H1 (cell line): ENCODE measurements at regions not wholly inside any gene's neighbourhood (a gene's known extent, or its start where the extent isn't known, plus 50 kb on each side); places are given as distances from the start of the nearest gene placed in this dataset.

ENCODE experiments used
- CTCF ChIA-PET: fragments of 300-600 bp; sonication (Branson Sonifier 250); formaldehyde crosslinking; loops from one replicate; lab custom pipeline; 2021; ENCODE audit not compliant: partially characterized antibody; lab: Charles Lee
- POLR2A ChIA-PET: fragments of 300-600 bp; sonication (Branson Sonifier 250); formaldehyde crosslinking; loops from one replicate; lab custom pipeline; 2021; ENCODE audit warnings: inconsistent platforms; ENCODE audit not compliant: partially characterized antibody; lab: Charles Lee
- DNase-seq, 2 experiments: peaks; one replicate each; pipeline versions ENCODE4 v3.0.0 to v3.0.0-alpha.2; 2010 to 2022; ENCODE audit warnings: low spot score in 2 of 2, low read depth in 1 of 2, mixed read lengths in 1 of 2
- FAIRE-seq: peaks from 2 replicates; lab custom pipeline; 2011; peaks lifted over from hg19 to GRCh38; lab: Jason Lieb, UNC
- H2AFZ ChIP-seq: 2 replicates; pipeline ENCODE4 v1.8.1; 2012; ENCODE audit warnings: low read length, inconsistent platforms
- H2AK5ac ChIP-seq: 2 replicates; pipeline ENCODE4 v1.6.1; 2013; ENCODE audit warnings: low read depth, low read length
- H2BK120ac ChIP-seq: replicated peaks from 2 replicates; pipeline ENCODE3; 2013; ENCODE audit warnings: low read depth, low read length, inconsistent platforms
- H2BK12ac ChIP-seq: 2 replicates; pipeline ENCODE4 v1.6.1; 2013; ENCODE audit warnings: low read depth, low read length
- H2BK15ac ChIP-seq: 2 replicates; pipeline ENCODE4 v1.6.1; 2013; ENCODE audit warnings: low read length
- H2BK20ac ChIP-seq: 2 replicates; pipeline ENCODE4 v1.6.1; 2013; ENCODE audit warnings: low read length
- H2BK5ac ChIP-seq: 2 replicates; pipeline ENCODE4 v1.6.1; 2013; ENCODE audit warnings: low read depth, low read length
- H3K14ac ChIP-seq: 2 replicates; pipeline ENCODE4 v1.6.1; 2013; ENCODE audit warnings: inconsistent platforms; ENCODE audit not compliant: insufficient read length
- H3K18ac ChIP-seq: 2 replicates; pipeline ENCODE4 v1.6.1; 2013; ENCODE audit warnings: low read length; ENCODE audit errors: extremely low read depth
- H3K23ac ChIP-seq: 2 replicates; pipeline ENCODE4 v1.6.1; 2013; ENCODE audit warnings: inconsistent platforms; ENCODE audit not compliant: insufficient read length
- H3K23me2 ChIP-seq: 2 replicates; pipeline ENCODE4 v1.6.1; 2013; ENCODE audit warnings: low read depth, low read length
- H3K27ac ChIP-seq: 2 replicates; pipeline ENCODE4 v1.6.1; 2011; ENCODE audit warnings: low read depth, low read length, inconsistent platforms
- H3K27me3 ChIP-seq, 4 experiments: replicated peaks in 1 of 4; 1 replicate in 1 of 4; 2 replicates in 3 of 4; pipeline versions ENCODE4 v1.6.1 to v1.8.1; 2011 to 2013; ENCODE audit warnings: low read length in 3 of 4, mild to moderate bottlenecking in 3 of 4, inconsistent platforms in 2 of 4, mixed read lengths in 2 of 4, moderate library complexity in 1 of 4; ENCODE audit not compliant: control insufficient read depth in 3 of 4, insufficient read depth in 3 of 4; ENCODE audit errors: extremely low read depth in 1 of 4
- H3K36me3 ChIP-seq, 4 experiments: 2 replicates each; pipeline versions ENCODE4 v1.6.1 to v1.8.1; 2011 to 2013; ENCODE audit warnings: mild to moderate bottlenecking in 4 of 4, low read length in 3 of 4, moderate library complexity in 2 of 4, control low read depth in 1 of 4, inconsistent platforms in 1 of 4; ENCODE audit not compliant: insufficient read depth in 4 of 4, control insufficient read depth in 2 of 4
- H3K4ac ChIP-seq: replicated peaks from 2 replicates; pipeline ENCODE3; 2013; ENCODE audit warnings: low read length, low read depth, mixed read lengths, inconsistent platforms; ENCODE audit not compliant: insufficient read length
- H3K4me1 ChIP-seq, 4 experiments: replicated peaks in 1 of 4; 1 replicate in 1 of 4; 2 replicates in 3 of 4; pipeline versions ENCODE4 v1.6.1 to v1.8.1; 2011 to 2013; ENCODE audit warnings: low read length in 3 of 4, inconsistent platforms in 2 of 4, mixed read lengths in 1 of 4; ENCODE audit not compliant: insufficient read depth in 4 of 4, control insufficient read depth in 3 of 4
- H3K4me2 ChIP-seq, 2 experiments: 2 replicates each; pipeline versions ENCODE4 v1.6.1 to v1.8.1; 2011 to 2013; ENCODE audit warnings: low read depth in 2 of 2, low read length in 2 of 2, control low read depth in 1 of 2, inconsistent platforms in 1 of 2, mild to moderate bottlenecking in 1 of 2; ENCODE audit not compliant: insufficient read depth in 1 of 2
- H3K4me3 ChIP-seq, 4 experiments: fragments of 200-600, 300-600 bp in 1 of 4; sonication (generic), shearing (Covaris generic), sonication (Bioruptor Twin) in 1 of 4; 2 replicates each; pipeline versions ENCODE4 v1.5.1 to v1.8.1; 2011 to 2016; ENCODE audit warnings: low read length in 4 of 4, low read depth in 3 of 4, control low read depth in 2 of 4, inconsistent platforms in 2 of 4, mild to moderate bottlenecking in 2 of 4, mixed read lengths in 1 of 4, moderate library complexity in 1 of 4; ENCODE audit not compliant: insufficient read depth in 2 of 4; ENCODE audit errors: extremely low read depth in 1 of 4
- H3K56ac ChIP-seq: replicated peaks from 2 replicates; pipeline ENCODE3; 2013; ENCODE audit warnings: low read depth, mild to moderate bottlenecking, mixed read lengths, low read length, inconsistent platforms; ENCODE audit not compliant: insufficient read length
- H3K79me1 ChIP-seq: 2 replicates; pipeline ENCODE4 v1.6.1; 2013; ENCODE audit warnings: low read depth, low read length, control low read depth
- H3K79me2 ChIP-seq, 2 experiments: 2 replicates each; pipeline versions ENCODE4 v1.6.1 to v1.8.1; 2012 to 2013; ENCODE audit warnings: low read length in 2 of 2, mild to moderate bottlenecking in 2 of 2, inconsistent platforms in 1 of 2; ENCODE audit not compliant: insufficient read depth in 2 of 2, control insufficient read depth in 1 of 2
- H3K9ac ChIP-seq, 4 experiments: replicated peaks in 1 of 4; 1 replicate in 1 of 4; 2 replicates in 3 of 4; pipeline versions ENCODE4 v1.6.1 to v1.8.1; 2011 to 2013; ENCODE audit warnings: low read depth in 3 of 4, low read length in 3 of 4, control low read depth in 2 of 4, mild to moderate bottlenecking in 2 of 4, moderate library complexity in 2 of 4, inconsistent platforms in 1 of 4; ENCODE audit errors: extremely low read depth in 1 of 4
- H3K9me3 ChIP-seq, 2 experiments: 2 replicates each; pipeline versions ENCODE4 v1.6.1 to v1.8.1; 2012 to 2013; ENCODE audit warnings: mild to moderate bottlenecking in 2 of 2, moderate library complexity in 2 of 2, control low read depth in 1 of 2, inconsistent platforms in 1 of 2, low read depth in 1 of 2, low read length in 1 of 2, mixed read lengths in 1 of 2; ENCODE audit not compliant: insufficient read depth in 2 of 2
- H4K20me1 ChIP-seq, 2 experiments: replicated peaks in 1 of 2; 2 replicates each; pipeline versions ENCODE3 to v1.8.1; 2011 to 2013; ENCODE audit warnings: inconsistent platforms in 2 of 2, low read length in 2 of 2, mild to moderate bottlenecking in 1 of 2; ENCODE audit not compliant: insufficient read depth in 2 of 2, control insufficient read depth in 1 of 2
- H4K5ac ChIP-seq: 2 replicates; pipeline ENCODE4 v1.6.1; 2013; ENCODE audit warnings: low read length, low read depth, mixed read lengths, inconsistent platforms; ENCODE audit not compliant: insufficient read length
- H4K8ac ChIP-seq: 2 replicates; pipeline ENCODE4 v1.8.0; 2013; ENCODE audit warnings: mild to moderate bottlenecking, moderate library complexity, low read length, inconsistent platforms; ENCODE audit not compliant: insufficient read depth; ENCODE audit errors: extremely low read depth
- H4K91ac ChIP-seq: replicated peaks from 2 replicates; pipeline ENCODE3; 2013; ENCODE audit warnings: low read length, mixed read lengths, inconsistent platforms; ENCODE audit not compliant: insufficient read length
- ASH2L ChIP-seq: fragments of 200-600, 300-600 bp; sonication (generic); IDR thresholded peaks from one replicate; pipeline ENCODE4 v1.7.1; 2017; ENCODE audit warnings: low read length
- BRCA1 ChIP-seq: IDR thresholded peaks from 2 replicates; pipeline ENCODE4 v1.6.1; 2012; ENCODE audit warnings: low read depth, low read length, improper control_type of control experiment
- CBX8 ChIP-seq: fragments of 300-800, 300-1000 bp; sonication (generic); IDR thresholded peaks from 2 replicates; pipeline ENCODE4 v1.7.1; 2016; ENCODE audit warnings: low read depth, low read length, borderline replicate concordance
- CHD2 ChIP-seq: IDR thresholded peaks from 2 replicates; pipeline ENCODE4 v1.6.1; 2012; ENCODE audit warnings: low read length, improper control_type of control experiment
- CREB1 ChIP-seq: IDR thresholded peaks from 2 replicates; pipeline ENCODE4 v1.6.1; 2012; ENCODE audit warnings: inconsistent platforms
- E2F6 ChIP-seq: IDR thresholded peaks from 2 replicates; pipeline ENCODE4 v1.6.1; 2012; ENCODE audit warnings: inconsistent platforms
- JUND ChIP-seq: IDR thresholded peaks from 2 replicates; pipeline ENCODE4 v1.6.1; 2011; ENCODE audit warnings: mild to moderate bottlenecking, improper control_type of control experiment, low read length
- KDM4A ChIP-seq: IDR thresholded peaks from one replicate; pipeline ENCODE4 v1.7.1; 2012; ENCODE audit warnings: low read depth, mild to moderate bottlenecking, moderate library complexity, low read length, inconsistent platforms; ENCODE audit not compliant: severe bottlenecking
- NANOG ChIP-seq: IDR thresholded peaks from 2 replicates; pipeline ENCODE4 v1.6.1; 2011; ENCODE audit warnings: low read length, low read depth, mild to moderate bottlenecking, inconsistent platforms; ENCODE audit not compliant: insufficient read depth, poor library complexity, severe bottlenecking
- PHF8 ChIP-seq: fragments of 200-600 bp; sonication (generic); conservative IDR thresholded peaks from 2 replicates; pipeline ENCODE4 v1.7.1; 2012; ENCODE audit warnings: low read depth, mild to moderate bottlenecking, inconsistent platforms, low read length, moderate library complexity
- RNF2 ChIP-seq: fragments of 200-900, 300-1000 bp; sonication (generic); IDR thresholded peaks from 2 replicates; pipeline ENCODE4 v1.7.1; 2016; ENCODE audit warnings: borderline replicate concordance, low read depth, mild to moderate bottlenecking, antibody characterized with exemption, low read length; ENCODE audit not compliant: poor library complexity, severe bottlenecking; ENCODE audit errors: missing control alignments
- SP1 ChIP-seq: IDR thresholded peaks from 2 replicates; pipeline ENCODE4 v1.6.1; 2011; ENCODE audit warnings: low read depth, low read length
- TCF12 ChIP-seq: IDR thresholded peaks from 2 replicates; pipeline ENCODE4 v1.6.1; 2011; ENCODE audit warnings: low read depth, mild to moderate bottlenecking, low read length
- YY1 ChIP-seq: IDR thresholded peaks from 2 replicates; pipeline ENCODE4 v1.6.1; 2011; ENCODE audit warnings: low read depth, mild to moderate bottlenecking, low read length
- WGBS, 2 experiments: shearing (Covaris generic) in 1 of 2; methylation state at CpG; one replicate each; pipeline versions ENCODE4 v1.1.6 to v1.1.7; 2013 to 2015; ENCODE audit warnings: low lambda C conversion rate in 2 of 2, mixed read lengths in 2 of 2, inconsistent platforms in 1 of 2, low coverage in 1 of 2, missing lambda C conversion rate in 1 of 2; ENCODE audit not compliant: insufficient replicate concordance in 2 of 2, insufficient coverage in 1 of 2, insufficient read length in 1 of 2; ENCODE audit errors: extremely low coverage in 1 of 2, missing lambda C conversion rate in 1 of 2; 5-methylcytosine and 5-hydroxymethylcytosine counted together

- Histone ChIP-seq H3K4ac (no peak overlapping the region), H3K4me1 (peaks cover 0 to 3% (median 1%) of the 10 kb centered on the region in 4 experiments; a peak in 3 of 7 replicates), H3K18ac (no peak overlapping the region), H3K23ac (no peak overlapping the region), H3K36me3 (no peaks in the 10 kb centered on the region), H4K20me1 (no peaks in the 10 kb centered on the region), H3K56ac (no peak overlapping the region), H4K91ac (no peak overlapping the region), H2BK120ac (no peak overlapping the region), H3K27ac (no peak overlapping the region), H3K79me2 (no peaks in the 10 kb centered on the region), H3K9ac (no peak overlapping the region), H2AK5ac (no peak overlapping the region), H2BK5ac (no peak overlapping the region), H2BK15ac (no peak overlapping the region), H3K4me3 (no peak overlapping the region), H3K14ac (no peak overlapping the region), H3K79me1 (no peaks in the 10 kb centered on the region), H2BK20ac (no peak overlapping the region), H4K5ac (no peak overlapping the region), H3K9me3 (peaks cover 4 to 8% of the 10 kb centered on the region in 2 experiments; a peak in 1 of 4 replicates), H4K8ac (no peak overlapping the region), H3K4me2 (no peak overlapping the region), H2BK12ac (no peak overlapping the region), H2AFZ (no peak overlapping the region), H3K23me2 (no peaks in the 10 kb centered on the region), H3K27me3 (peaks cover 0 to 2% (median 0%) of the 10 kb centered on the region in 4 experiments; a peak in 2 of 7 replicates)
- DNase-seq (no peak), FAIRE-seq (no peak)
- CTCF ChIA-PET: interaction anchor here (1.1 kb wide), 1 partner anchor 174 kb away, joined by 3 read pairs; no protein-coding TSS in a partner anchor
- POLR2A ChIA-PET: no interaction called here
- WGBS, 2 experiments: 89% methylated on average over 23 of the region's 26 CpGs; no CpG with 5 or more reads in 1 of the 2 experiments
- no peak for TF ChIP-seq KDM4A
- no peak for TF ChIP-seq PHF8
- TF ChIP-seq TCF12: no peak
- no peak for TF ChIP-seq NANOG
- TF ChIP-seq CBX8: no peak
- TF ChIP-seq CHD2: no peak
- TF ChIP-seq JUND: no peak
- TF ChIP-seq BRCA1: no peak
- TF ChIP-seq CREB1: no peak
- no peak for TF ChIP-seq RNF2
- TF ChIP-seq ASH2L: no peak
- TF ChIP-seq YY1: no peak
- TF ChIP-seq E2F6: no peak
- TF ChIP-seq SP1: no peak
Observed at GRCh38 chr16:5207001-5207523, 109.5 kb upstream of the EEF2KMT start.
